ENCODE measurements at regions not wholly inside any gene's neighbourhood (a gene's known extent, or its start where the extent isn't known, plus 50 kb on each side); places are given as distances from the start of the nearest gene placed in this dataset.

- TF ChIP-seq ESRRG (CRISPR knock-in tag; IDR thresholded peaks at IDR 0.05) = no peak
- TF ChIP-seq ZC3H10 (CRISPR knock-in tag; IDR thresholded peaks at IDR 0.05) = no peak
- no peak for TF ChIP-seq OSR1 (CRISPR knock-in tag; IDR thresholded peaks at IDR 0.05)
- no peak for TF ChIP-seq ZNF70 (CRISPR knock-in tag; IDR thresholded peaks at IDR 0.05)
- TF ChIP-seq, protein P1, sequence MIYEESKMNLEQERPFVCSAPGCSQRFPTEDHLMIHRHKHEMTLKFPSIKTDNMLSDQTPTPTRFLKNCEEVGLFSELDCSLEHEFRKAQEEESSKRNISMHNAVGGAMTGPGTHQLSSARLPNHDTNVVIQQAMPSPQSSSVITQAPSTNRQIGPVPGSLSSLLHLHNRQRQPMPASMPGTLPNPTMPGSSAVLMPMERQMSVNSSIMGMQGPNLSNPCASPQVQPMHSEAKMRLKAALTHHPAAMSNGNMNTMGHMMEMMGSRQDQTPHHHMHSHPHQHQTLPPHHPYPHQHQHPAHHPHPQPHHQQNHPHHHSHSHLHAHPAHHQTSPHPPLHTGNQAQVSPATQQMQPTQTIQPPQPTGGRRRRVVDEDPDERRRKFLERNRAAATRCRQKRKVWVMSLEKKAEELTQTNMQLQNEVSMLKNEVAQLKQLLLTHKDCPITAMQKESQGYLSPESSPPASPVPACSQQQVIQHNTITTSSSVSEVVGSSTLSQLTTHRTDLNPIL (CRISPR knock-in tag; IDR thresholded peaks at IDR 0.05; ENCODE audit: low read depth) = no peak
- no peak for TF ChIP-seq ZNF565 (CRISPR knock-in tag; conservative IDR thresholded peaks at IDR 0.05; ENCODE audit: low read depth)
- no peak for TF ChIP-seq CSDC2 (CRISPR knock-in tag; IDR thresholded peaks at IDR 0.05)
- no peak for TF ChIP-seq PPARA (CRISPR knock-in tag; IDR thresholded peaks at IDR 0.05; ENCODE audit: borderline replicate concordance)
- no peak for TF ChIP-seq TOX (CRISPR knock-in tag; IDR thresholded peaks at IDR 0.05; ENCODE audit: borderline replicate concordance)
- TF ChIP-seq RARB (CRISPR knock-in tag; IDR thresholded peaks at IDR 0.05) = no peak
- TF ChIP-seq TCF4 (CRISPR knock-in tag; IDR thresholded peaks at IDR 0.05; ENCODE audit: borderline replicate concordance) = no peak
- TF ChIP-seq ZFP30 (CRISPR knock-in tag; IDR thresholded peaks at IDR 0.05) = no peak
- no peak for TF ChIP-seq GLIS3 (CRISPR knock-in tag; IDR thresholded peaks at IDR 0.05)
- TF ChIP-seq PATZ1 (CRISPR knock-in tag; IDR thresholded peaks at IDR 0.05; ENCODE audit: borderline replicate concordance) = no peak
- TF ChIP-seq POU6F1 (CRISPR knock-in tag; IDR thresholded peaks at IDR 0.05; ENCODE audit: borderline replicate concordance, low read depth) = no peak
- no peak for TF ChIP-seq ZFP3 (CRISPR knock-in tag; IDR thresholded peaks at IDR 0.05)
- no peak for TF ChIP-seq ARNTL (CRISPR knock-in tag; IDR thresholded peaks at IDR 0.05; ENCODE audit: borderline replicate concordance, low read depth)
- no peak for TF ChIP-seq CSRNP3 (CRISPR knock-in tag; IDR thresholded peaks at IDR 0.05)
- no peak for ATAC-seq
These were observed 584.0 kb downstream of the QKI start for GRCh38 chr6:163998496-163998895.

- no peak for ATAC-seq
- TF ChIP-seq RARB (CRISPR knock-in tag; IDR thresholded peaks at IDR 0.05) (no peak), CSDC2 (CRISPR knock-in tag; IDR thresholded peaks at IDR 0.05) (no peak), CSRNP3 (CRISPR knock-in tag; IDR thresholded peaks at IDR 0.05) (no peak), ZFP30 (CRISPR knock-in tag; IDR thresholded peaks at IDR 0.05) (no peak), ZNF565 (CRISPR knock-in tag; conservative IDR thresholded peaks at IDR 0.05; ENCODE audit: low read depth) (no peak), ESRRG (CRISPR knock-in tag; IDR thresholded peaks at IDR 0.05) (no peak), ZNF70 (CRISPR knock-in tag; IDR thresholded peaks at IDR 0.05) (no peak), ARNTL (CRISPR knock-in tag; IDR thresholded peaks at IDR 0.05; ENCODE audit: borderline replicate concordance, low read depth) (no peak), SNAI2 (CRISPR knock-in tag; IDR thresholded peaks at IDR 0.05) (no peak), PPARA (CRISPR knock-in tag; IDR thresholded peaks at IDR 0.05; ENCODE audit: borderline replicate concordance) (no peak), OSR1 (CRISPR knock-in tag; IDR thresholded peaks at IDR 0.05) (no peak), GLIS3 (CRISPR knock-in tag; IDR thresholded peaks at IDR 0.05) (no peak), ISL1 (CRISPR knock-in tag; IDR thresholded peaks at IDR 0.05) (no peak), TOX (CRISPR knock-in tag; IDR thresholded peaks at IDR 0.05; ENCODE audit: borderline replicate concordance) (no peak), PATZ1 (CRISPR knock-in tag; IDR thresholded peaks at IDR 0.05; ENCODE audit: borderline replicate concordance) (no peak), TCF4 (CRISPR knock-in tag; IDR thresholded peaks at IDR 0.05; ENCODE audit: borderline replicate concordance) (no peak), ZFP3 (CRISPR knock-in tag; IDR thresholded peaks at IDR 0.05) (no peak)
- TF ChIP-seq, protein P1 (CRISPR knock-in tag; IDR thresholded peaks at IDR 0.05; ENCODE audit: low read depth) = no peak
- TF ChIP-seq, protein P2, sequence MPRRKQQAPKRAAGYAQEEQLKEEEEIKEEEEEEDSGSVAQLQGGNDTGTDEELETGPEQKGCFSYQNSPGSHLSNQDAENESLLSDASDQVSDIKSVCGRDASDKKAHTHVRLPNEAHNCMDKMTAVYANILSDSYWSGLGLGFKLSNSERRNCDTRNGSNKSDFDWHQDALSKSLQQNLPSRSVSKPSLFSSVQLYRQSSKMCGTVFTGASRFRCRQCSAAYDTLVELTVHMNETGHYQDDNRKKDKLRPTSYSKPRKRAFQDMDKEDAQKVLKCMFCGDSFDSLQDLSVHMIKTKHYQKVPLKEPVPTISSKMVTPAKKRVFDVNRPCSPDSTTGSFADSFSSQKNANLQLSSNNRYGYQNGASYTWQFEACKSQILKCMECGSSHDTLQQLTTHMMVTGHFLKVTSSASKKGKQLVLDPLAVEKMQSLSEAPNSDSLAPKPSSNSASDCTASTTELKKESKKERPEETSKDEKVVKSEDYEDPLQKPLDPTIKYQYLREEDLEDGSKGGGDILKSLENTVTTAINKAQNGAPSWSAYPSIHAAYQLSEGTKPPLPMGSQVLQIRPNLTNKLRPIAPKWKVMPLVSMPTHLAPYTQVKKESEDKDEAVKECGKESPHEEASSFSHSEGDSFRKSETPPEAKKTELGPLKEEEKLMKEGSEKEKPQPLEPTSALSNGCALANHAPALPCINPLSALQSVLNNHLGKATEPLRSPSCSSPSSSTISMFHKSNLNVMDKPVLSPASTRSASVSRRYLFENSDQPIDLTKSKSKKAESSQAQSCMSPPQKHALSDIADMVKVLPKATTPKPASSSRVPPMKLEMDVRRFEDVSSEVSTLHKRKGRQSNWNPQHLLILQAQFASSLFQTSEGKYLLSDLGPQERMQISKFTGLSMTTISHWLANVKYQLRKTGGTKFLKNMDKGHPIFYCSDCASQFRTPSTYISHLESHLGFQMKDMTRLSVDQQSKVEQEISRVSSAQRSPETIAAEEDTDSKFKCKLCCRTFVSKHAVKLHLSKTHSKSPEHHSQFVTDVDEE (CRISPR knock-in tag; IDR thresholded peaks at IDR 0.05) = no peak
These were observed 582.0 kb downstream of the QKI start for GRCh38 chr6:163996491-163996890.

Measured in SK-N-SH treated with all-trans-retinoic acid at 6 μM for 48 hours (cell line).